SK-N-SH (cell line): ENCODE measurements at regions not wholly inside any gene's neighbourhood (a gene's known extent, or its start where the extent isn't known, plus 50 kb on each side); places are given as distances from the start of the nearest gene placed in this dataset.

Experiments
- CTCF ChIA-PET: fragments of 300-600, 350-600 bp; formaldehyde crosslinking; extraction: SDS; loops from one replicate; lab custom pipeline; 2021; lab: Yijun Ruan, JAX
- POLR2A ChIA-PET: fragments of 350-600 bp; sonication (Branson Sonifier 250); formaldehyde crosslinking; extraction: SDS; loops from one replicate; lab custom pipeline; 2020; ENCODE audit warnings: antibody characterized with exemption, inconsistent platforms; lab: Yijun Ruan, JAX
- DNase-seq: peaks from one replicate; pipeline ENCODE4 v3.0.0; 2012
- H2AFZ ChIP-seq: fragments of 200-600 bp; sonication (generic); 2 replicates; pipeline ENCODE4 v1.8.1; 2016; ENCODE audit warnings: antibody characterized with exemption, mild to moderate bottlenecking, low read depth
- H3F3A ChIP-seq: fragments of 200-600 bp; sonication (generic); replicated peaks from 2 replicates; pipeline ENCODE3; 2016; ENCODE audit warnings: antibody characterized with exemption, mild to moderate bottlenecking; ENCODE audit not compliant: insufficient read depth
- H3K27ac ChIP-seq, 2 experiments: fragments of 200-500 bp in 1 of 2; fragments of 200-600 bp in 1 of 2; sonication (Bioruptor generic) in 1 of 2; sonication (generic), shearing (Covaris generic) in 1 of 2; 2 replicates each; pipeline versions ENCODE4 v1.5.1 to v1.6.1; 2014 to 2016; ENCODE audit warnings: low read depth in 2 of 2, inconsistent platforms in 1 of 2, low read length in 1 of 2, mild to moderate bottlenecking in 1 of 2, mixed read lengths in 1 of 2
- H3K27me3 ChIP-seq: fragments of 200-600 bp; sonication (generic), shearing (Covaris generic); 2 replicates; pipeline ENCODE4 v1.6.1; 2016; ENCODE audit warnings: mixed run types; ENCODE audit not compliant: insufficient read depth
- H3K36me3 ChIP-seq, 2 experiments: fragments of 200-500 bp in 1 of 2; fragments of 200-600 bp in 1 of 2; sonication (Bioruptor generic) in 1 of 2; sonication (generic) in 1 of 2; replicated peaks in 1 of 2; 2 replicates each; pipeline versions ENCODE3 to v1.5.1; 2014 to 2016; ENCODE audit warnings: low read length in 1 of 2, mild to moderate bottlenecking in 1 of 2; ENCODE audit not compliant: insufficient read depth in 2 of 2, control insufficient read depth in 1 of 2
- H3K4me1 ChIP-seq, 2 experiments: fragments of 200-500 bp in 1 of 2; fragments of 200-600 bp in 1 of 2; sonication (Bioruptor generic) in 1 of 2; sonication (generic), shearing (Covaris generic) in 1 of 2; 2 replicates each; pipeline versions ENCODE4 v1.5.1 to v1.6.1; 2014 to 2016; ENCODE audit warnings: low read depth in 1 of 2, low read length in 1 of 2, mixed run types in 1 of 2; ENCODE audit not compliant: insufficient read depth in 2 of 2, control insufficient read depth in 1 of 2
- H3K4me2 ChIP-seq: fragments of 200-600 bp; sonication (generic), shearing (Covaris generic); 2 replicates; pipeline ENCODE4 v1.6.1; 2017; ENCODE audit warnings: mixed run types
- H3K4me3 ChIP-seq, 2 experiments: fragments of 200-500 bp in 1 of 2; fragments of 200-600 bp in 1 of 2; sonication (Bioruptor generic) in 1 of 2; sonication (generic), shearing (Covaris generic) in 1 of 2; 2 replicates each; pipeline versions ENCODE4 v1.5.1 to v1.8.1; 2014 to 2016; ENCODE audit warnings: low read depth in 2 of 2, inconsistent platforms in 1 of 2, low read length in 1 of 2, mild to moderate bottlenecking in 1 of 2, mixed read lengths in 1 of 2, moderate library complexity in 1 of 2
- H3K79me2 ChIP-seq: fragments of 200-600 bp; sonication (generic); 2 replicates; pipeline ENCODE4 v1.8.1; 2017; ENCODE audit warnings: mild to moderate bottlenecking; ENCODE audit not compliant: insufficient read depth
- H3K9ac ChIP-seq: fragments of 200-600 bp; sonication (generic); 2 replicates; pipeline ENCODE4 v1.6.1; 2017; ENCODE audit warnings: mixed run types
- H3K9me2 ChIP-seq: fragments of 200-600 bp; sonication (generic); 2 replicates; pipeline ENCODE4 v1.6.1; 2017; ENCODE audit warnings: mixed run types
- H3K9me3 ChIP-seq: fragments of 200-600 bp; sonication (generic); 2 replicates; pipeline ENCODE4 v1.6.1; 2017; ENCODE audit warnings: mixed run types, mild to moderate bottlenecking, moderate library complexity
- H4K20me1 ChIP-seq: fragments of 200-600 bp; sonication (generic); 2 replicates; pipeline ENCODE4 v1.6.1; 2017; ENCODE audit warnings: mild to moderate bottlenecking, mixed run types; ENCODE audit not compliant: insufficient read depth
- CHD2 ChIP-seq: fragments of 150-350 bp; IDR thresholded peaks from 2 replicates; pipeline ENCODE4 v1.6.1; 2018; ENCODE audit warnings: low read length; ENCODE audit not compliant: partially characterized antibody
- ELF1 ChIP-seq: IDR thresholded peaks from 2 replicates; pipeline ENCODE4 v1.4.0; 2012
- EZH2phosphoT487 ChIP-seq: fragments of 200-600 bp; sonication (generic); IDR thresholded peaks from 2 replicates; pipeline ENCODE4 v1.6.1; 2017; ENCODE audit warnings: low read depth, mixed run types, mild to moderate bottlenecking, antibody characterized with exemption, moderate library complexity, borderline replicate concordance
- FOSL2 ChIP-seq: IDR thresholded peaks from 2 replicates; pipeline ENCODE4 v1.4.0; 2012; ENCODE audit warnings: low read depth, mild to moderate bottlenecking, moderate library complexity, borderline replicate concordance
- FOXM1 ChIP-seq: IDR thresholded peaks from 2 replicates; pipeline ENCODE4 v1.4.0; 2012; ENCODE audit warnings: low read depth, mild to moderate bottlenecking
- GATA2 ChIP-seq: sonication (generic); formaldehyde crosslinking; IDR thresholded peaks from 2 replicates; pipeline ENCODE4 v1.5.0; 2020; ENCODE audit warnings: mild to moderate bottlenecking, missing genetic modification reagents
- JUND ChIP-seq: IDR thresholded peaks from 2 replicates; pipeline ENCODE4 v1.4.0; 2012
- MXI1 ChIP-seq: IDR thresholded peaks from 2 replicates; pipeline ENCODE4 v1.6.1; 2012; ENCODE audit warnings: mild to moderate bottlenecking, low read depth, low read length, improper control_type of control experiment
- NFIC ChIP-seq: IDR thresholded peaks from 2 replicates; pipeline ENCODE4 v1.4.0; 2012; ENCODE audit warnings: borderline replicate concordance
- RXRA ChIP-seq: IDR thresholded peaks from 2 replicates; pipeline ENCODE4 v1.4.0; 2012; ENCODE audit warnings: low read depth, mild to moderate bottlenecking, borderline replicate concordance
- SMC3 ChIP-seq: IDR thresholded peaks from 2 replicates; pipeline ENCODE4 v1.6.1; 2012; ENCODE audit warnings: low read depth, low read length, improper control_type of control experiment
- TAF1 ChIP-seq: IDR thresholded peaks from 2 replicates; pipeline ENCODE4 v1.6.1; 2012; ENCODE audit warnings: low read depth, mild to moderate bottlenecking, low read length, moderate library complexity, borderline replicate concordance
- TCF12 ChIP-seq: IDR thresholded peaks from 2 replicates; pipeline ENCODE4 v1.4.0; 2012
- TEAD4 ChIP-seq: IDR thresholded peaks from 2 replicates; pipeline ENCODE4 v1.4.0; 2012; ENCODE audit warnings: mild to moderate bottlenecking, borderline replicate concordance; ENCODE audit not compliant: insufficient read depth
- USF1 ChIP-seq: IDR thresholded peaks from 2 replicates; pipeline ENCODE4 v1.4.0; 2012; ENCODE audit warnings: low read depth, borderline replicate concordance
- USF2 ChIP-seq: fragments of 150-350 bp; IDR thresholded peaks from 2 replicates; pipeline ENCODE4 v1.6.1; 2017; ENCODE audit warnings: antibody characterized with exemption, low read length, low read depth, borderline replicate concordance
- WGBS: methylation state at CpG from one replicate; pipeline ENCODE4 v1.1.6; 2017; ENCODE audit warnings: low lambda C conversion rate; 5-methylcytosine and 5-hydroxymethylcytosine counted together
- TF ChIP-seq, protein P1 (sequence below): IDR thresholded peaks from 2 replicates; pipeline ENCODE4 v1.4.0; 2012; ENCODE audit warnings: low read depth

DNA sequence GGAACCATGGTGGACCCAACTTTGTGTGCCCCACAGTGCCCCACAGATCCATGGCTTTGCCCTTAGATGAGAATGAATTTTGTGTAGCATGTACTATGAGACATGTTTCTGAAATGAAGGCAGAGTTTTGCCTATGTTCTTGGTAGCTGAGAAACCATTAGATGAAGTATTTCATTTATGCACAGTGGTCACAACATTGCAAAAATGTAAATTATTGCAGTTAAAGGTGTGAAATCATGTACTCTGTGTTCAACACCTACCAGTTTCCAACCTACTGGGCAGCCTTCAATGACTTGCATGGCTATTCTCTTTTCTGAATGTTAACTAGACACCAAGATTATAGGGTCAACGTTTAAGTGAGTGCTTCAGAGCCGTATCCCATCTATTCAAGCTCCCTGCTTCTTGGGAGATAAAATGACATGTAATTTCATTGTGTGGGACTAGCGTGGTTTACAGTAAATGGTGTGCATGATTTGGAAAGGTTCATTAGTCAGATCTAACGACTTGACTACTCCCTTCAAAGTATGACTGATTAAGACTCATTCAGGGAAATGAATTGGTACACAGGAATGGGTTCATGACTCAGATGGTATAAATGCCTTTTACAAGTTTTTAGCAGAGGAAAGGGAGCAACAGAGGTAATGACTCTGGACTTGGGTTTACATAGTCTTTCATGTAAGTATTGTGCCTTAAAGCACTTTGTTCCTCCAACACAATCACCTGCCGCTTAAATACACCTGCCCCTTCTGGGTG lies 106.1 kb upstream of the AKIRIN2 start:
- Histone ChIP-seq H3K4me3 (no peak overlapping the region), H3K36me3 (no peaks in the 10 kb centered on the region), H2AFZ (no peak overlapping the region), H3K4me2 (no peak overlapping the region), H4K20me1 (no peaks in the 10 kb centered on the region), H3K4me1 (no peaks in the 10 kb centered on the region), H3F3A (no peaks in the 10 kb centered on the region), H3K27ac (no peak overlapping the region), H3K9me3 (no peaks in the 10 kb centered on the region), H3K27me3 (no peaks in the 10 kb centered on the region; the same call in 1 of the 2 replicates), H3K79me2 (no peaks in the 10 kb centered on the region), H3K9me2 (no peaks in the 10 kb centered on the region), H3K9ac (no peak overlapping the region)
- CTCF ChIA-PET: interaction anchor here (1.7 kb wide), 1 partner anchor 11 kb away, joined by 3 read pairs; no protein-coding TSS in a partner anchor
- TF ChIP-seq FOXM1: no peak
- TF ChIP-seq TCF12: no peak
- no peak for TF ChIP-seq TAF1
- no peak for TF ChIP-seq MXI1
- no peak for TF ChIP-seq SMC3
- TF ChIP-seq CHD2: no peak
- no peak for TF ChIP-seq FOSL2
- no peak for TF ChIP-seq NFIC
- TF ChIP-seq EZH2phosphoT487: no peak
- TF ChIP-seq JUND: no peak
- no peak for TF ChIP-seq TEAD4
- no peak for TF ChIP-seq RXRA
- 52% methylated on average over 5 of the region's 5 CpGs for WGBS
- POLR2A ChIA-PET: no interaction called here
- no peak for DNase-seq

- ChIA-PET POLR2A (no interaction called here), CTCF (interaction anchor here (1.0 to 1.8 kb wide), 3 partner anchors 10 to 52 kb away, joined by 3 to 5 read pairs (median 3); no protein-coding TSS in a partner anchor)
- Histone ChIP-seq H3K9ac (no peak overlapping the region), H3K27me3 (no peaks in the 10 kb centered on the region; the same call in 1 of the 2 replicates), H3K4me1 (no peaks in the 10 kb centered on the region), H2AFZ (no peak overlapping the region), H3K4me3 (no peak overlapping the region), H3K9me3 (no peaks in the 10 kb centered on the region), H3F3A (no peaks in the 10 kb centered on the region), H3K36me3 (no peaks in the 10 kb centered on the region), H3K9me2 (no peaks in the 10 kb centered on the region)
- 62% methylated on average over 4 of the region's 4 CpGs for WGBS
- no peak for DNase-seq
- TF ChIP-seq TAF1 (no peak), USF1 (no peak), TCF12 (no peak), JUND (no peak), ELF1 (no peak), SMC3 (no peak), USF2 (no peak), NFIC (no peak), GATA2 (CRISPR knock-in tag) (no peak)
- TF ChIP-seq, protein P1, sequence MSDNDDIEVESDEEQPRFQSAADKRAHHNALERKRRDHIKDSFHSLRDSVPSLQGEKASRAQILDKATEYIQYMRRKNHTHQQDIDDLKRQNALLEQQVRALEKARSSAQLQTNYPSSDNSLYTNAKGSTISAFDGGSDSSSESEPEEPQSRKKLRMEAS: no peak
- TF ChIP-seq, all 33 proteins: peak for 0
- Histone ChIP-seq H4K20me1 (no peaks in the 10 kb centered on the region), H3K79me2 (no peaks in the 10 kb centered on the region), H3K4me2 (no peak overlapping the region), H3K27ac (no peak overlapping the region)
Measured at GRCh38 chr6:87807475-87807874, 105.4 kb upstream of the AKIRIN2 start.
